SK-N-SH (cell line): ENCODE measurements at regions not wholly inside any gene's neighbourhood (a gene's known extent, or its start where the extent isn't known, plus 50 kb on each side); places are given as distances from the start of the nearest gene placed in this dataset.
"Not testable (repeated sequence)": the region's sequence is repeated elsewhere in the genome, so short reads cannot be mapped to it uniquely, and the experiment has no call there.

Source experiments
- CTCF ChIA-PET: fragments of 300-600, 350-600 bp; formaldehyde crosslinking; extraction: SDS; loops from one replicate; lab custom pipeline; 2021; lab: Yijun Ruan, JAX
- POLR2A ChIA-PET: fragments of 350-600 bp; sonication (Branson Sonifier 250); formaldehyde crosslinking; extraction: SDS; loops from one replicate; lab custom pipeline; 2020; ENCODE audit warnings: antibody characterized with exemption, inconsistent platforms; lab: Yijun Ruan, JAX
- DNase-seq: peaks from one replicate; pipeline ENCODE4 v3.0.0; 2012
- H2AFZ ChIP-seq: fragments of 200-600 bp; sonication (generic); 2 replicates; pipeline ENCODE4 v1.8.1; 2016; ENCODE audit warnings: antibody characterized with exemption, mild to moderate bottlenecking, low read depth
- H3F3A ChIP-seq: fragments of 200-600 bp; sonication (generic); replicated peaks from 2 replicates; pipeline ENCODE3; 2016; ENCODE audit warnings: antibody characterized with exemption, mild to moderate bottlenecking; ENCODE audit not compliant: insufficient read depth
- H3K27ac ChIP-seq, 2 experiments: fragments of 200-500 bp in 1 of 2; fragments of 200-600 bp in 1 of 2; sonication (Bioruptor generic) in 1 of 2; sonication (generic), shearing (Covaris generic) in 1 of 2; 2 replicates each; pipeline versions ENCODE4 v1.5.1 to v1.6.1; 2014 to 2016; ENCODE audit warnings: low read depth in 2 of 2, inconsistent platforms in 1 of 2, low read length in 1 of 2, mild to moderate bottlenecking in 1 of 2, mixed read lengths in 1 of 2
- H3K27me3 ChIP-seq: fragments of 200-600 bp; sonication (generic), shearing (Covaris generic); 2 replicates; pipeline ENCODE4 v1.6.1; 2016; ENCODE audit warnings: mixed run types; ENCODE audit not compliant: insufficient read depth
- H3K36me3 ChIP-seq, 2 experiments: fragments of 200-500 bp in 1 of 2; fragments of 200-600 bp in 1 of 2; sonication (Bioruptor generic) in 1 of 2; sonication (generic) in 1 of 2; replicated peaks in 1 of 2; 2 replicates each; pipeline versions ENCODE3 to v1.5.1; 2014 to 2016; ENCODE audit warnings: low read length in 1 of 2, mild to moderate bottlenecking in 1 of 2; ENCODE audit not compliant: insufficient read depth in 2 of 2, control insufficient read depth in 1 of 2
- H3K4me1 ChIP-seq, 2 experiments: fragments of 200-500 bp in 1 of 2; fragments of 200-600 bp in 1 of 2; sonication (Bioruptor generic) in 1 of 2; sonication (generic), shearing (Covaris generic) in 1 of 2; 2 replicates each; pipeline versions ENCODE4 v1.5.1 to v1.6.1; 2014 to 2016; ENCODE audit warnings: low read depth in 1 of 2, low read length in 1 of 2, mixed run types in 1 of 2; ENCODE audit not compliant: insufficient read depth in 2 of 2, control insufficient read depth in 1 of 2
- H3K4me2 ChIP-seq: fragments of 200-600 bp; sonication (generic), shearing (Covaris generic); 2 replicates; pipeline ENCODE4 v1.6.1; 2017; ENCODE audit warnings: mixed run types
- H3K4me3 ChIP-seq, 2 experiments: fragments of 200-500 bp in 1 of 2; fragments of 200-600 bp in 1 of 2; sonication (Bioruptor generic) in 1 of 2; sonication (generic), shearing (Covaris generic) in 1 of 2; 2 replicates each; pipeline versions ENCODE4 v1.5.1 to v1.8.1; 2014 to 2016; ENCODE audit warnings: low read depth in 2 of 2, inconsistent platforms in 1 of 2, low read length in 1 of 2, mild to moderate bottlenecking in 1 of 2, mixed read lengths in 1 of 2, moderate library complexity in 1 of 2
- H3K79me2 ChIP-seq: fragments of 200-600 bp; sonication (generic); 2 replicates; pipeline ENCODE4 v1.8.1; 2017; ENCODE audit warnings: mild to moderate bottlenecking; ENCODE audit not compliant: insufficient read depth
- H3K9ac ChIP-seq: fragments of 200-600 bp; sonication (generic); 2 replicates; pipeline ENCODE4 v1.6.1; 2017; ENCODE audit warnings: mixed run types
- H3K9me2 ChIP-seq: fragments of 200-600 bp; sonication (generic); 2 replicates; pipeline ENCODE4 v1.6.1; 2017; ENCODE audit warnings: mixed run types
- H3K9me3 ChIP-seq: fragments of 200-600 bp; sonication (generic); 2 replicates; pipeline ENCODE4 v1.6.1; 2017; ENCODE audit warnings: mixed run types, mild to moderate bottlenecking, moderate library complexity
- H4K20me1 ChIP-seq: fragments of 200-600 bp; sonication (generic); 2 replicates; pipeline ENCODE4 v1.6.1; 2017; ENCODE audit warnings: mild to moderate bottlenecking, mixed run types; ENCODE audit not compliant: insufficient read depth
- CHD2 ChIP-seq: fragments of 150-350 bp; IDR thresholded peaks from 2 replicates; pipeline ENCODE4 v1.6.1; 2018; ENCODE audit warnings: low read length; ENCODE audit not compliant: partially characterized antibody
- EZH2phosphoT487 ChIP-seq: fragments of 200-600 bp; sonication (generic); IDR thresholded peaks from 2 replicates; pipeline ENCODE4 v1.6.1; 2017; ENCODE audit warnings: low read depth, mixed run types, mild to moderate bottlenecking, antibody characterized with exemption, moderate library complexity, borderline replicate concordance
- FOXJ3 ChIP-seq: sonication (generic); formaldehyde crosslinking; IDR thresholded peaks from 2 replicates; pipeline ENCODE4 v1.5.1; 2020; ENCODE audit warnings: mild to moderate bottlenecking, missing genetic modification reagents
- GATA2 ChIP-seq: sonication (generic); formaldehyde crosslinking; IDR thresholded peaks from 2 replicates; pipeline ENCODE4 v1.5.0; 2020; ENCODE audit warnings: mild to moderate bottlenecking, missing genetic modification reagents
- IRF3 ChIP-seq: fragments of 150-350 bp; IDR thresholded peaks from 2 replicates; pipeline ENCODE4 v1.6.1; 2016; ENCODE audit warnings: mild to moderate bottlenecking, low read depth, low read length
- MAX ChIP-seq: IDR thresholded peaks from 2 replicates; pipeline ENCODE4 v1.4.0; 2012; ENCODE audit warnings: low read depth
- MEF2A ChIP-seq: IDR thresholded peaks from 2 replicates; pipeline ENCODE4 v1.4.0; 2012; ENCODE audit warnings: low read depth, borderline replicate concordance
- NFIC ChIP-seq: IDR thresholded peaks from 2 replicates; pipeline ENCODE4 v1.4.0; 2012; ENCODE audit warnings: borderline replicate concordance
- NRF1 ChIP-seq: IDR thresholded peaks from 2 replicates; pipeline ENCODE4 v1.6.1; 2012; ENCODE audit warnings: low read depth, mild to moderate bottlenecking, low read length
- PBX3 ChIP-seq: IDR thresholded peaks from 2 replicates; pipeline ENCODE4; 2012
- POLR2AphosphoS5 ChIP-seq: IDR thresholded peaks from 2 replicates; pipeline ENCODE4 v1.6.1; 2012; ENCODE audit warnings: low read depth, low read length
- RCOR1 ChIP-seq: fragments of 150-350 bp; IDR thresholded peaks from 2 replicates; pipeline ENCODE4 v1.6.1; 2017; ENCODE audit warnings: antibody characterized with exemption, low read length
- RXRA ChIP-seq: IDR thresholded peaks from 2 replicates; pipeline ENCODE4 v1.4.0; 2012; ENCODE audit warnings: low read depth, mild to moderate bottlenecking, borderline replicate concordance
- SIN3A ChIP-seq: IDR thresholded peaks from 2 replicates; pipeline ENCODE4 v1.6.1; 2012; ENCODE audit warnings: low read depth, mild to moderate bottlenecking, low read length, moderate library complexity, borderline replicate concordance
- TAF1 ChIP-seq: IDR thresholded peaks from 2 replicates; pipeline ENCODE4 v1.6.1; 2012; ENCODE audit warnings: low read depth, mild to moderate bottlenecking, low read length, moderate library complexity, borderline replicate concordance
- TEAD4 ChIP-seq: IDR thresholded peaks from 2 replicates; pipeline ENCODE4 v1.4.0; 2012; ENCODE audit warnings: mild to moderate bottlenecking, borderline replicate concordance; ENCODE audit not compliant: insufficient read depth
- WGBS: methylation state at CpG from one replicate; pipeline ENCODE4 v1.1.6; 2017; ENCODE audit warnings: low lambda C conversion rate; 5-methylcytosine and 5-hydroxymethylcytosine counted together

- POLR2A ChIA-PET, result no interaction called here
- Histone ChIP-seq H3K9me2 (no peaks in the 10 kb centered on the region; the same call in 1 of the 2 replicates), H3K79me2 (no peaks in the 10 kb centered on the region), H3K27me3 (no peaks in the 10 kb centered on the region), H3K9ac (no peak overlapping the region), H3K4me2 (no peak overlapping the region), H3K4me3 (no peak overlapping the region), H3K36me3 (no peaks in the 10 kb centered on the region), H2AFZ (no peak overlapping the region), H3K4me1 (no peaks in the 10 kb centered on the region), H4K20me1 (no peaks in the 10 kb centered on the region), H3F3A (no peaks in the 10 kb centered on the region), H3K27ac (no peak overlapping the region), H3K9me3 (no peaks in the 10 kb centered on the region)
- TF ChIP-seq FOXJ3 (CRISPR knock-in tag) (no peak), SIN3A (no peak), NRF1 (no peak), TAF1 (no peak), IRF3 (no peak), EZH2phosphoT487 (no peak), TEAD4 (no peak), POLR2AphosphoS5 (no peak), PBX3 (no peak), CHD2 (no peak), RXRA (no peak), MEF2A (no peak), NFIC (no peak), RCOR1 (no peak), GATA2 (CRISPR knock-in tag) (no peak), MAX (no peak)
- no peak for DNase-seq
- CTCF ChIA-PET, result interaction anchor here (1.4 kb wide), 1 partner anchor 10 kb away, joined by 3 read pairs; no protein-coding TSS in a partner anchor
These were observed 1648.0 kb downstream of the PCDH9 start for GRCh38 chr13:65582160-65582559.

GRCh38 chr13:65564561-65564960, 1665.6 kb downstream of the PCDH9 start:
- 74% methylated on average over 5 of the region's 5 CpGs for WGBS

More at GRCh38 chr13:65564561-65564960, 1665.6 kb downstream of the PCDH9 start:
- H3K4me2 ChIP-seq, H3F3A ChIP-seq, H3K36me3 ChIP-seq, H4K20me1 ChIP-seq, H3K9me3 ChIP-seq, H3K4me3 ChIP-seq, H3K79me2 ChIP-seq, H3K9me2 ChIP-seq, H3K9ac ChIP-seq, POLR2A ChIA-PET, H3K4me1 ChIP-seq, H3K27ac ChIP-seq, DNase-seq, H3K27me3 ChIP-seq, CTCF ChIA-PET, H2AFZ ChIP-seq: not testable (repeated sequence)
